Kidney tubule cell (primary cell): ENCODE measurements at regions not wholly inside any gene's neighbourhood (a gene's known extent, or its start where the extent isn't known, plus 50 kb on each side); places are given as distances from the start of the nearest gene placed in this dataset.
"Not testable (repeated sequence)": the region's sequence is repeated elsewhere in the genome, so short reads cannot be mapped to it uniquely, and the experiment has no call there.

Source experiments
- DNase-seq: peaks from one replicate; pipeline ENCODE4 v3.0.0-alpha.2; 2018; ENCODE audit warnings: low spot score

DNA sequence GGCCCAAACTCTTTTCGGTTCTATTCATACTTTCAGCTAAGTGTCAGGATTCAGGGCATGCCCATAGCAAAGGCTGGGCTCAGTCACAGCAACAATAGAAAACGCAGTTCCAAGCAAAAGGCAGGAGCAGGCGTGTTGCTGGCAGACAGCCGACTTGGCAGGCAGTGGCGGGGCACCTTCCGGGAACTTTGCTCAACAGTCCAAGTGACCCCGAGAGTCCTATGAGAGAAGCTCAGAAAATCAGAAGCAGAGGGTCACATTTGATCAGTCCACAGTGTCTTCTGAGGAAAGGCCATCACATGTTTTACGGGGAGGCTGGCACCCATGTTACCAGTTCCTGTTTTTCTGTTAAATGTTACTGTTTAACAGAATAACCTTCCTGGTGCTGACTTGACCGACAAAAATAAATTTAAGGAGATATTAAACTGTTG, 115.0 kb downstream of the DACT1 start:
- DNase-seq: peak; percentile 69

DNA sequence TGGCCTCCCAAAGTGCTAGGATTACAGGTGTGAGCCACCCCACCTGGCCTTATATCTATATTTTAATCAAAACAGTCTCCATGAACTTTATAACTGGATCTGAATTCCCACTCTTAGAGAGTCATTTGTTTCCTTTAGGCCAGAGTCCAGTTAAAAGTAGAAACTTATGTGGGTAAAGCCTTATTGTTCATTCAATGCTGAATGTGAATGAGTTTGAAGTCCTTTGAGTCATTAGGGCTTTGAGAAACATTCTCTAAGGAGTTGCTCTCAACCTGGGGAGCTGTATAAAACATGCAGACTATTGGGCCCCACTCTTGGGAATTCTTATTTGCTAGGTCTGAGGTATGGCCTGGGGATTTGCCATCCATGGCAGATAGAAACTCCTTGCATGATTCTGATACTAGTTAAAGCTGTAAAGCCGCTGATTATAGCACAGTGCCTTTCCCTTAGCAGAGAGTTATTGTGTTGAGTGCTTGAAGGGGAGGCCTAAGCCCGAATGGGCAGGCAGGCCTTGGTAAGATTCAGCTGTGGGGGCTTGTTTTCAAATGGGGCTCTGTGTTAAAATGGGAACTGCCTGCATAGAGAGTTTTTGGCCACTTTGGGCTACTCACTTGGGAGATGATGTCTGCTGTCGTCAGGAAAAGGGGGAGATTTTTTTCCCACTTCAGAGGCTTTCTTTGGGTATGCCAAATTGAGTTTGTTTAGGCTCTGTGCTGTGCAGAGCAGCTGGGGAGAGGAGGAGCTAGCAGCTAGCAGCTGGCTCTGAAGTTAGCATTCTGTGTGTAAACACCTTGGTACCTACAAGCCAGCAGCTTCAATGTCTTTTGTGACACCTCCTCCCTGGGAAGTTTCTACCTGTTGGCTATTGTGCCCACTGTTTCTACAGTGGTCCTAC, 117.5 kb downstream of the DACT1 start:
- peak; percentile 17 for DNase-seq

DNA sequence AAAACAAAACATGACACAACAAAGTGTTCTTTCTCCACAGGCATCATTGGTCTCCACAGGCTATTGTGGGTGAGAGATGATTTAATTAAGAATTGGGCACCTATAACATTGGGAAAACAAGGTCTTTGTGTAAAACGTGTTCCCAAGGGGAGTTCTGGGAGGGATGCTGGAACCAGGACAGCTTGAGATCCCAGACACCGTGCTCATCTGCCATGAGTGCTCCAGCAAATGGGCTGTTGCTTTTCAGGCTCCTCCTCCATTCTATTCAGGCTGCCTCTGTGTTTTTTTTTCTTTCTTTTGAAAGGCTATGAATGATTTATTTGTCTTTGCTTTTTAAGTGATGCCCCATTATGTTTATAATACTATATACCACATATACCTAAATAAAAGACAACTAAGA, 122.4 kb downstream of the DACT1 start:
- no peak for DNase-seq

DNA sequence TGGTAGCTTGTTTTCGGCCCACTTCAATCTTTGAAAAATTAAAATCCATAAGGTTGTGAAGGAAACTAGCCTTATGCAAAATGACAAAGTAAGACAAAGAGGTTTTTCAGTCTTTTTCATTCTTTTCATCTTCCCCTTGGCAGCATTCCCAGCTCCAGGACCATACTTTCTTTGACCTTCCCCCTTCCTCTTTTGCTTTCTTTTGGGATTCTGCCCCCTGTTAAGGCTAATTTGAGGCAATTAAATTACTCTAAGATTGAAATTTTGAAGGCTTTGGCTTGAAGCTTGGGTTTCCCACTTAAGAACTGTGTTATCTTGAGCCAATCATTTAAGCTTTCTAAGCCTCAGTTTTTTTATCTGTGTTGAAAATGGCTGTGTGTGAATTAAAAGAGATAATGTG, 124.9 kb downstream of the DACT1 start:
- DNase-seq: no peak

DNA sequence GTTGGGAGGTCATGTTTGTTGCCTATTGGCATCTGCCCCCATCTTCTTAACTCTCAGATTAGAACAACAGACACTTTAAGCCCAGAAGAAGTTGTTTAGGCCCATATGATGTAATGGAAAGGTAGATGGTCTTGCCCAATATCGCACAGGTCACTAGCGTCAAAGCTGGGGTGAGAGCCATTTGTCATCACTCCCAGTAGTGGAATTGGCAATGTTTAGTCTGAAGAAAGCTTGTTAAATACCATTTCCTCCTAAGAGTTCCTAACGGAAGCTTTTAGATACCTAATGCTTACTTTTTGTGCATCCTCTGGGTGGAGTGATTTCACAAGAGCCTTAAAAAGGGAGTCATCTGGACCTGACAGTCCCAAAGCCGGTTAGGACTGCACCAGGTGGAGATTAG, 125.4 kb downstream of the DACT1 start:
- DNase-seq: no peak

DNA sequence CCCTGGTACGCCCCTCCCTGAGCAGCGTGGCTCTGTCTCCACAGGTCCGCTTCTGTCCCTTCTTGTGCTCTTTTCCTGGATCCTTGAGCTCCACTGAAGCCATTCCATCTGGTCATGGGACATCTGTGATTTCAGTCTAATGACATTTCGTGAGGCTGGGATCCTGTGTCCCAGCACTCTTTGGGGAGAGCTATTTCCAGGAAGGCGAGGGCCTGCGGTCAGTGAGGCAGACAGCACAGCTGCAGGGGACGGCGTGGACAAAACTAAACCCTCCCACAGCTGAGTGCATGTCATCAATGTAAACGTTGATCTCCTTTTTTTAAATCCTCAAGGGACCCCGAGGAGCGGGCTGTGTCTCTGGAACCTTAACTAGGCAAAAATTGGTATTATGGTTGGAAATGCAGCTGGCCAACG, 127.7 kb downstream of the DACT1 start:
- no peak for DNase-seq

DNA sequence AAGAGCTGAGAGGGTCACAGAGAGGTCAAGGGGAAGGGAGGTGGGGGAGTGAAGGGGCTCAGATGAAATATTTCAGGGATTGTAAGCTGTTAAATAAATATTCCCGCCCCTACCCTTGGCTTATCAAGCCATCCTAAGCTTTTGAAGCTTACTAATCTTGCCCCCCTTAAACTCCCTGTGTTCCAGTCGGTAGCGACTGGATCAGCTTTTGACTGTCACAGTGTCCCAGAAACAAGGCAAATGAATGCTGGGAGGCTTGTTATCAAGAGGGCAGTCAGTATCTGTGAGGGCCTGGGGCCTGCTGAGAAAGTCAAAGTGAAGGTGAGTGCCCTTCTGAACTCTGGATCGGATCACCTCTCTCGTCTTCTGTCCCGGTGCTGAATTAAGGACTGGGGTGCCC, 128.1 kb downstream of the DACT1 start:
- DNase-seq: no peak

DNA sequence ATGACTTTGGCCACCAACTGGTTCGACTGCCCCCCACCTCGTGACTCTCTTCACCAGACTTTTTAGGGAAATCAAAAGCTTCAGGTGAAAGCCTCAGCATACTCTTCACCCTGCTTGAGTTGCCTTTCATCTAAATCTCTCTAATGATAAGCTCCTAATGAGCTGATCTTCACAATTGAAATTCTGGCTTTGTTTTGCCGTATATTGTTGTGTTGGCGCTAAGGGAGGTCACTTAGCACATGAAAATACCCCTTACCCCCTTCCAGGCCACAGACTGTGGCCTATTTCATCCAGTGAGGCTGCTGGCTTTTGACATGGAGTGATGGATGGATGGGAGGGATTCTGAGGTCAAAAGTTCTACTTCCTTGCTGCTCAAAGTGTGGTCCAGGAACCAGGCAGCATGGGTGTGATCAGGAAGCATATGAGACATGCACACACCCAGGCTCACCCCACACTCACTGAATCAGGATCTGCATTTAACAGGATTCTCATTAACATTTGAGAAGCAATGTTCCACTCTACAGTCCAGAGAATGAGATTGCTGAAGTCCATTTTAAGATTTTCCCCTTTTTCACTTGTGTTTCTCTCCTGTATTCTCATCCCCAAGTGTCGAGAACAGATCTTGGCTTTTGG, 131.4 kb downstream of the DACT1 start:
- DNase-seq: no peak

DNA sequence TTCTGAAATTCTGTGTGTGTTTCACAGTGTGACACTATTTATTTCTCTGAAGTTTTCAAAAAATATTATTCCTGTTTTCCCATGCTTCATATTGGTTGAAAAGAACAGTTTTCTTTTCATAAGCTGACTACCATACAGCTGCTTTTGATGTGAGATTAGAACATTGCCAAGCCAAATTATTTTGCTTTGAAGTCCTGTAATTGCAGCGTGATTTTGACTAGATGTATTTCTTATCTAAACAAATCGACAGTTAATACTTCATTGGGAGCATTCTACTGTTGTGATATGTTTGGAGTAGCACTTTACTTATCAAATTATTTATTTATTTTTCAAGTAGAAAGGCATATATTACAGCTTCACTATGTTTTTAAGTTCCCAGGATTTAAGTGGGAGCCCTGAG, 132.0 kb downstream of the DACT1 start:
- DNase-seq: no peak

DNA sequence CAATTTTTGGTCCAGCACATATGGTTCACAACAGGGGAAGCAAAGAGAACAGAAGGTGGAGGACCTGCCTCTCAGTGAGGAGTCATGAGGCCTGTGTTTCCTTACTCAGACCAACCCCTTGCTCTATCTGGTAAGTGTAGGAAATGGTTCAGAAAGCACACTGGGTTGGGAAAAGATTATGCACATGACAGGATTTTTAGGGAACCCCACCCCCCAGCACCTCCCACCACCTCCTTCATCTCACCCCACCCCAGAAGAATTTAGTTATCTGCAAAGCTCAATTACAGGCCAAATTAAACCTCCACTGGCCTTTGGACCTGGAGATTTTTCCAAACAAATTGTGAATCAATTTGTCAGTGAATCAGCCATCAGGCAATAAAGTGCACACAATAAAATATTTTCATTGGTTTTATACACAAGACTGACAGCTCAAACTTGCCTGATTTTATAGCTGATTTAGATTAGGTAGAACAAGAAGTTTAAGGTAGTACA, 132.8 kb downstream of the DACT1 start:
- DNase-seq: no peak

DNA sequence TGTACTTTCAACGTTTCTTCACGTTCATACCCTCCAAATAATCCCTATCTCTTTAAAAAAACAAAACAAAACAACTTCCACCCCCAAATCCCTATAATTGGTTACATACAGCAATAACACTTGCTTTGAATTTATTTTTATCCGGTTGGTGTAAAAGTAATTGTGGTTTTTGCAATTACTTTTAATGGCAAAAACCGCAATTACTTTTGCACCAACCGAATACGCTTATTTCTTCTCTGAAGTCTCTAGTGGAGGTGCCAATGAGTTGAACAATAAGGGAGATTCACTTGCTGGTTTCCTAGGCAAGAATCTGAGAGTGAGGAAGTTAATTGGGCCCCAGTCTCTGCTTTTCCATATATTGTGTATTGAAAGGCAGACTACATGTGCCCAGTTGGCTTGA, 133.3 kb downstream of the DACT1 start:
- DNase-seq: no peak

DNA sequence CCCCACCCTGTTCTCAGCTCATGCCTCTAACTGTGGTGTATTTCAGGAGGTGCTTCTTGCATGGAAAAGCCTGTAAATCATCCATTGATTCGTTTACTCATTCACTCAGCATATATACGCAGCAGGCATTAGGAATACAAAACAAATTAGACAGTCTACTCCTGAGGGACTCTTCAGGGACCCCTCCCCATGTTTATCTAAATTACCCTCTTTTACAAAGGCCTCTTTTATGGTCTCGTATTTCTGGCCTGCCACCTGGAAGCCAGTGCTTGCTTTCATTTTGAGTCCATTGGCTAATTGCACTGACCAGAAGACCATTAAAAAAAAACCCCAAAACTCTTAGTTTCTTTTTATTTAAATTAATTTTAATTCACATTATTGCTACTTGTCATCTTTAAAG, 134.4 kb downstream of the DACT1 start:
- DNase-seq: no peak

DNA sequence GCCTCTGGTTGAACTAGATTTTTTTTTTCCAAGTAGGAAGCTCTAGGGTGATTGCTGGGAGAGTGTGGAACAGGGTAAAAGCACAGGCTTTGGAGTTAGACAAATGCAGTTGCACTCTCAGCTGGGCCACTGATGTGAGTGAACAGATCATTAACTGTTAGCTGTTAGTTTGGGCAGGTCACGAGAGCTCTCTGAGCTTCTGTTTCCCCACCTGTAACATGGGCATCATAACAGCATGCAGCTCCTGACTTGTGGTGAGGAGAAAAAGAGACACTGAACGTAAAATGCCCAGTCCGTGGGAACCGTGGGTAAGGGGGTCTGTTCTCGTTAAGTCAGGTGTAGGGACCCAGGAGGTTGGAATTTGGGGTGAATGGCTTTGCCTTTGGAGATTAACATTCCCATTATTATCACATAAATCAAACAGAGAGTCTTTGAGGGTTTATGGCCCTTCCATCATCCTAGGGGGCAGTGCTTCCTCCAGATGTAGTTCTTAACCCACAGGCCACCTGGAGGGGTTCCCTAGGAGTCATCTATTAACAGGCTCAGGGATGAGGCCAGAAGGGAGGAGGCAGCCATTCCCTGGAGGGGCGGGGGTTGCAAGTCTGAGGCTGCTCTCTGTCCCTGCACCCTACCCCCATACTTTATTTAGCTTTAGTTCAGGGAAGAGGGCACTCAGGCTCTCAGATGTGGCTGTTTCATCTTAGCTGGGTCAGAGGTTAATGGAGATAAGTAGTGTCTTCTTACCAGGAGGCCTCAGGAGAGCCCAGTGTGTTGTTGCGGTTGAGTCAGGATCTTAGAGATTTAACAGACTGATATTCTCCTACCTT, 135.2 kb downstream of the DACT1 start:
- DNase-seq: no peak

DNA sequence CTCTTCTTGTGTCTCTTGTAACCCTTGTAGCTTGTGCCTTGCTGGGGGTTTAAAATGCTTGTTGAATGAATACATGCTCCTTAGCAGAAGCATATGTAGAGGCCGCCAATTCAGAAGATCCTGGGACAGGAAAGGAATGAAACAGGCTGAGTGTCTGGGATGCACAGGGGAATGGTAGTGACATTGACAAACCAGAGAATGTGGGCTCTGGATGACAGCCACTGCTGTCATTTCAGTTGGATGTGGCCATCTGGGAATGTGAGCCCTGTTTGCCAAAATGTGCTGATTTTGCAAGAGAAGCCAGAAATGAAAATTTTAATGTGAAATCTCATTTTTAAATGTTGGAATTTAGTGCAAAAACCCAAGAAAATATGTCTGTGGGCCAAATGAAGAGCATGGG, 136.8 kb downstream of the DACT1 start:
- no peak for DNase-seq

DNA sequence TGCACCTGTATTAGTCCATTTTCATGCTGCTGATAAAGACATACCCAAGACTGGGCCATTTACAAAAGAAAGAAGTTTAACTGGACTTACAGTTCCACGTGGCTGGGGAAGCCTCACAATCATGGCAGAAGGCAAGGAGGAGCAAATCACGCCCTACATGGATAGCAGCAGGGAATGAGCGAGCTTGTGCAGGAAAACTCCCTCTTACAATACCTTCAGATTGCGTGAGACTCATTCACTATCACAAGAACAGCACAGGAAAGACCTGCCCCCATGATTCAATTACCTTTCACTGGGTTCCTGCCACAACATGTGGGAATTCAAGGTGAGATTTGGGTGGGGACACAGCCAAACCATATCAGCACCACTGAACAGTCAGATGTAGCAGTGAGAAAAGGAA, 137.4 kb downstream of the DACT1 start:
- DNase-seq: not testable (repeated sequence)

DNA sequence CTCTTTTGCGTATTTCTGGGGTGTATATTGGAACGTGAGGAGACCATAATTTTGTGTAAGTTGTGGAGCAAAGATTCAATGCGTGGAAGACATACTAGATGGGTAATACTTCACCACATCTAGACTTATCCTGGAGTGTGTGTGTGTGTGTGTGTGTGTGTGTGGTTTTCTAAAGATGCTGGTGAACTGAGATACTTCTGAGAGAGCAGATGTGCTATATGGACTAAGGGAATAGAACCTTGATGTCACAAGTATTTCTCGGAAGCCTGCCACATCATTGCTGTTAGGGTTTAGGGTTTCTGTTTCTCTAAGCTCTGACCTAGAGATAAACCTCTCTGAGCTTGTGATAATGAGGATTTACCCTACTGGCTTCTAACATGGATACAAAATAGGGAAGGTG, 138.8 kb downstream of the DACT1 start:
- no peak for DNase-seq

DNA sequence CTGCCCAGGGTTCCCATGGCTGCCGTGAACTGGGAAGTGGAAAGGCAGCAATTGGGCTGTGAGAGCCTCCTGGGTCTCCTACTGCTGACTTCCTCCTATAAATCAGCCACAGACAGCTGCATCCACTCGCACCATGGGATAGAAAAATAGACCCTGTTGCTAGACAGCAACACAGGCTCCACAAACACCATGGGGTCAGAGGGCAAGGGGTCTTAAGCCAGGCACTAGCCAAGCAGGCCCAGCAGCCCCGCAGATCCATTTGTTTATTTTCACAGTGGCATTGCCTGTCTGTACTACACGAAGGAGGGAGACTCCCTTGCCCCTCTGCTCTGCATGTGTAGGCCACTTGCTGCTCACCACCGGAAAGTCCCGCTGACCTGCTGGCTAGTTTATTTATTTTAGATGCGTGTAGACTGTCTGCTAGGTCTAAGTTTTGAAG, 139.8 kb downstream of the DACT1 start:
- DNase-seq: peak; percentile 11

DNA sequence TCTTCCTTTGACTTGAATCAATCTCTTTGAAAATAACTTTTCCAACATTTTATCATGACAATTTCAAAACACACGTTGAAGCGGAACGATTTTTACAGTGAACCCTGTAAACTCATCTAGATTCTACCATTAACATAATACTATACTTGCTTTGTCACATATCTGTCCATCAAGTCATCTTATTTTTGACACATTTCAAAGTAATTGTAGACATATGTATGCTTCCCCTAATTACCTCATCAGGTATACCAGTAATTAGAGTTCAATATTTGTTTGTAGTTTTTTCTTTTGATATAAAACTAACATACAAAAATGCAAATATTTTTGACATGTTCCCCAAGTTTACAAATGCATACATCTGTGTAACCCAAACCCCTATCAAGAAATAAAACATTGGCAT, 140.4 kb downstream of the DACT1 start:
- DNase-seq: no peak

DNA sequence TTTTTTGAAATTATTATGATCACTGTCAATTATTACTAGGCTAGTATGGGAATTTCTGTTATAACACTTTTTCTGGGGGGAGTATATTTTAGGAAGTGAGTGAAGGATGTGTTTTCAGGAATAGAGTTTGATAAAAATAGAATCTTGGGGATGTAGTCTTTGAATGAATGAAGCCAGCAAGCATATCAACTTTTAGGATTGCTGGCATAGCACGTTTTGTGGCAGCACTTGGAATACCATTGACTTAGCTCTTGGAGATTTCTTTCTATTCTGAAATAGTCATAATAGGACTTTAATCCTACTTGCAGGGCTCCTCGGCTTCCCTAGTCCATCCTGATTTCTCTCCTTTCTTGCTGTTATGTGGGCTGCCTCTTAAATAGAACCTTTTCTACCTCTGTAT, 141.6 kb downstream of the DACT1 start:
- DNase-seq: no peak

DNA sequence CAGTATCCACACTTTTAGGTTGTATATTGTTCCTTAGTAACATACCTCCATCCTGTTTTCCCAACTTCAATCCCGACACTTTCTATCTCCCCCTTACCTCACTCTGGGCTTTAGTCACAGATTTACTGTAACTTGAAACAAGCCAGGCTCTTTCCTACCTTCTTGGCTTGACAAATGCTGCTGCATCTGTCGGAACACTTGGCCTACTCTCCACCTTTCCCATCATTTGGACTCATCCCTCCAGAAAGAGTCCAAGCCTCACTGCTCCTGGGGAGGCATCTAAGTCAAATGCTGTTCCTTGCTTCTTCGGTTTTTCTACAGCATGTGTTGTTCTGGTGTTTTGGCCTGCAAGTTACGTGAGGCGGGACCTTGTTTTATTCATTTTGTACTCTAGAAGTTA, 142.4 kb downstream of the DACT1 start:
- no peak for DNase-seq

DNA sequence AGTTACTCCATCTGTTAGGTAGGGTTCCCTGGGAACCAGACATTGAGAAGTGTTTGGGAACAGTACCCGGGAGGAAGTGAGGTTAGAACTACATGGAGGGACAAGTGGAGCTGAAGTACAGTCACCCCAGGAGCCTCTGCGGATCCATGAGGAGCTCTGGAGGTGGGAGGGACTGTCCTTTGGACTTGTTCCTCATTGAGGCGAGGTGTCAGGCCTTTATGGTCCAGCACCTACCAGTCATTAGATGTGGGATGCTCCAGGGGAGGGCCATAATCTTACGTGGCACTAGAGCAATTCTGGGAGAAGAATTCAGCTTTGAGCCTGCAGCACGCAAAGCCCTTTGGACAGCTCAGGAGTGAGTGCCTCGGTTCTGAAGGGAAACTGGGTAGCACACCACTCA, 142.8 kb downstream of the DACT1 start:
- no peak for DNase-seq

DNA sequence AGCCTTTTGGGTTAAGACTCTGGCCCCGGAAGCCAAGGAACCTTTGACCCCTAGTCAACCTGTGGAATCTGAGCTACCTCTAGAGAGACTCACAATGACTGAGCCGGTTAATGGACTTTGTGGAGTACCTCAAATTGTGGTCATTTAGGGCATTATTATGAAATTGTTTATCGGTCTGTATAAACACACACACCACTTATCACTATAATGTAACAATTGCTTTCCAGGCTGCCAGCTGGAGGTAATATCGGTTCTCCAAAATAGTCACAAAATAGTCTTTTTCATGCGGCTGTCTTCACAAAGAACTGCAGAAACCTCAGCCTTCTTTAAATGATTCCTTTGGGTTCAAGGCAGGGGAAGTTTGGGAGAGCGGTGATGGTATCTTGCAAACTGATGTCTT, 144.2 kb downstream of the DACT1 start:
- no peak for DNase-seq
